Neutrophil (primary cell): ENCODE measurements at regions not wholly inside any gene's neighbourhood (a gene's known extent, or its start where the extent isn't known, plus 50 kb on each side); places are given as distances from the start of the nearest gene placed in this dataset.

Source experiments
- H3K27ac ChIP-seq: fragments of 200-600 bp; sonication (generic); 2 replicates; pipeline ENCODE4 v1.5.1; 2016; ENCODE audit warnings: mild to moderate bottlenecking, moderate library complexity
- H3K27me3 ChIP-seq: fragments of 200-600 bp; sonication (generic); 2 replicates; pipeline ENCODE4 v1.6.0; 2016; ENCODE audit warnings: mild to moderate bottlenecking
- H3K36me3 ChIP-seq: fragments of 200-600 bp; sonication (generic); 2 replicates; pipeline ENCODE4 v1.5.1; 2017
- H3K4me1 ChIP-seq, 2 experiments: fragments of 200-600 bp in 1 of 2; sonication (generic) in 1 of 2; 1 replicate in 1 of 2; 2 replicates in 1 of 2; pipeline versions ENCODE4 v1.5.1 to v1.6.1; 2013 to 2016; ENCODE audit warnings: low read depth in 1 of 2, low read length in 1 of 2, mild to moderate bottlenecking in 1 of 2, moderate library complexity in 1 of 2; ENCODE audit not compliant: control insufficient read depth in 1 of 2, insufficient read depth in 1 of 2
- H3K4me3 ChIP-seq, 2 experiments: fragments of 200-600 bp in 1 of 2; sonication (generic) in 1 of 2; 1 replicate in 1 of 2; 2 replicates in 1 of 2; pipeline ENCODE4 v1.5.1; 2013 to 2016; ENCODE audit warnings: low read depth in 1 of 2, low read length in 1 of 2, mild to moderate bottlenecking in 1 of 2, moderate library complexity in 1 of 2
- H3K9me3 ChIP-seq: fragments of 200-600 bp; sonication (generic); 2 replicates; pipeline ENCODE4 v1.5.1; 2016
- CTCF ChIP-seq: fragments of 200-600 bp; sonication (generic); IDR thresholded peaks from 2 replicates; pipeline ENCODE4 v1.5.1; 2016; ENCODE audit warnings: antibody characterized with exemption

DNA sequence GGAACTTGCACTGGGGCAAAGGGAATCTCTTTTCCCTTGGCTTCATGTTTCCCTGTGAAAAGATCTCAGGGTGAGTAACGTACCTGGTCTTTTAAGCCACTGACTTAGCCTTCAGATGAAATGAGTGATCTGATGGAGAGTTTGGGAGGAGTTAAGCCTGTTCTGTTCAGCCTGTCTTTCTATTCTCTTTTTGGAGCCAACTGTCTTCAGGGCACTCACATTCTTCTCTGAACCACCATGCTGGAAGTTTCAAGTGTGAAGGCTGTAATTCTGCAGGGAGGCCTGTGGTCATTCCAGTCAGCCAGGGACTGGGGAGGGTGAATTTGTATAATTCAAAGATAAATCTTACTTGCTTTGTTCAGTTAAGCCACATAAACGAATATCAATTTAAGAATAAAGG, 722.2 kb upstream of the SEMA6A start:
- TF ChIP-seq CTCF, result no peak
- H3K27ac ChIP-seq, result no peak overlapping the region
- no peaks in the 10 kb centered on the region for H3K27me3 ChIP-seq
- H3K4me3 ChIP-seq, result no peak overlapping the region
- no peaks in the 10 kb centered on the region for H3K9me3 ChIP-seq
- no peaks in the 10 kb centered on the region for H3K4me1 ChIP-seq
- no peaks in the 10 kb centered on the region for H3K36me3 ChIP-seq

GRCh38 chr5:117295941-117296340, 721.3 kb upstream of the SEMA6A start:
- Histone ChIP-seq H3K9me3 (no peaks in the 10 kb centered on the region), H3K27me3 (no peaks in the 10 kb centered on the region), H3K36me3 (no peaks in the 10 kb centered on the region), H3K4me1 (no peaks in the 10 kb centered on the region), H3K27ac (no peak overlapping the region), H3K4me3 (no peak overlapping the region)
- no peak for TF ChIP-seq CTCF

- H3K9me3 ChIP-seq, result no peaks in the 10 kb centered on the region
- no peak for TF ChIP-seq CTCF
Observed at GRCh38 chr5:117286813-117287212, 712.2 kb upstream of the SEMA6A start.

DNA sequence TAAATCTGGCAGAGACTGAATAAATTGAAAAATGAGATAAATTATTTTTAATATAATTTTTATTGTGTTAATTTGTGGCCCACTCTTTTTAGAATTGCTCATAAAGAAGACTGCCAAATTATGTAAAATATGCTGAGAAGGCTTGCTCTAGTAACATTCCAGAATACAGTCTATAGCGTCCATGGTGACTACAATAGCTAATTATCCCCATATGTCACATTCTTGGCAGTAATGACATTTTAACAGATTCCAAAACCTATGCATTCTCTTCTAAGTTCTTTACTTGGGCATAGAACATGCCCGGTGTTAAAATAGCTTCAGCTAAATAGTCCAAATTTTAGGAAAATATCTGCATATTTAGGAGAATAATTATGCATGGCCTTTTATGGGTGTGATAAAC, 697.0 kb upstream of the SEMA6A start:
- Histone ChIP-seq H3K9me3 (no peaks in the 10 kb centered on the region), H3K36me3 (no peaks in the 10 kb centered on the region), H3K27me3 (no peaks in the 10 kb centered on the region), H3K27ac (no peak overlapping the region), H3K4me1 (no peaks in the 10 kb centered on the region), H3K4me3 (no peak overlapping the region)
- TF ChIP-seq CTCF, result no peak

More at GRCh38 chr5:117286813-117287212, 712.2 kb upstream of the SEMA6A start:
- Histone ChIP-seq H3K27ac (no peak overlapping the region), H3K4me1 (no peaks in the 10 kb centered on the region), H3K27me3 (no peaks in the 10 kb centered on the region), H3K36me3 (no peaks in the 10 kb centered on the region), H3K4me3 (no peak overlapping the region)

- H3K4me1 ChIP-seq, result no peaks in the 10 kb centered on the region
- no peaks in the 10 kb centered on the region for H3K27me3 ChIP-seq
- TF ChIP-seq CTCF, result no peak
- no peak overlapping the region for H3K27ac ChIP-seq
- H3K4me3 ChIP-seq, result no peak overlapping the region
- H3K36me3 ChIP-seq, result no peaks in the 10 kb centered on the region
- H3K9me3 ChIP-seq, result no peaks in the 10 kb centered on the region
Observed at GRCh38 chr5:117266280-117266679, 691.7 kb upstream of the SEMA6A start.

- Histone ChIP-seq H3K27me3 (no peaks in the 10 kb centered on the region), H3K9me3 (no peaks in the 10 kb centered on the region), H3K36me3 (no peaks in the 10 kb centered on the region), H3K4me3 (no peak overlapping the region), H3K4me1 (no peaks in the 10 kb centered on the region), H3K27ac (no peak overlapping the region)
- TF ChIP-seq CTCF, result no peak
Observed at GRCh38 chr5:117263231-117263630, 688.6 kb upstream of the SEMA6A start.
